IMR-90 (cell line): ENCODE measurements at regions not wholly inside any gene's neighbourhood (a gene's known extent, or its start where the extent isn't known, plus 50 kb on each side); places are given as distances from the start of the nearest gene placed in this dataset.

ENCODE experiments used
- ATAC-seq: fragments of 200-7000 bp; cut with Tn5 transposase; 2 replicates; pipeline ENCODE4 v1.9.1; 2020; ENCODE audit warnings: low read depth, mild to moderate bottlenecking, moderate library complexity
- BruUV-seq: library from RNA; stranded (reverse); fragments of 400-500 nt; replicated peaks from 2 replicates; lab custom pipeline; 2021; lab: Mats Ljungman, UMichigan
- CTCF ChIA-PET: fragments of 300-600 bp; formaldehyde crosslinking; extraction: SDS; loops from one replicate; lab custom pipeline; 2021; ENCODE audit warnings: antibody characterized with exemption; lab: Yijun Ruan, JAX
- POLR2A ChIA-PET: fragments of 300-600 bp; sonication (Branson Sonifier 250); formaldehyde crosslinking; loops from one replicate; lab custom pipeline; 2022; ENCODE audit warnings: antibody characterized with exemption; ENCODE audit not compliant: unreplicated experiment; lab: Charles Lee
- DNase-seq: peaks from one replicate; pipeline ENCODE4 v3.0.0; 2013
- H2AFZ ChIP-seq: replicated peaks from 2 replicates; pipeline ENCODE3; 2013; ENCODE audit warnings: low read length, mild to moderate bottlenecking; ENCODE audit not compliant: poor library complexity
- H2AK5ac ChIP-seq: 2 replicates; pipeline ENCODE4 v1.6.1; 2013; ENCODE audit warnings: low read depth, low read length, inconsistent platforms
- H2AK9ac ChIP-seq: replicated peaks from 2 replicates; pipeline ENCODE3; 2013; ENCODE audit warnings: mild to moderate bottlenecking, low read depth, low read length, moderate library complexity; ENCODE audit not compliant: poor library complexity
- H2BK120ac ChIP-seq: 2 replicates; pipeline ENCODE4 v1.6.1; 2013; ENCODE audit warnings: low read depth, low read length, inconsistent platforms
- H2BK15ac ChIP-seq: 3 replicates; pipeline ENCODE4 v1.6.1; 2013; ENCODE audit warnings: low read depth, low read length, inconsistent platforms
- H2BK20ac ChIP-seq: 2 replicates; pipeline ENCODE4 v1.6.1; 2013; ENCODE audit warnings: low read depth, mild to moderate bottlenecking, inconsistent platforms, low read length, moderate library complexity
- H2BK5ac ChIP-seq: 2 replicates; pipeline ENCODE4 v1.6.1; 2013; ENCODE audit warnings: mild to moderate bottlenecking, low read depth, low read length, inconsistent platforms; ENCODE audit not compliant: poor library complexity, severe bottlenecking
- H3K14ac ChIP-seq: replicated peaks from 2 replicates; pipeline ENCODE4 v1.6.1; 2013; ENCODE audit warnings: low read depth, low read length, inconsistent platforms
- H3K18ac ChIP-seq: 2 replicates; pipeline ENCODE4 v1.6.1; 2013; ENCODE audit warnings: low read depth, low read length, control low read depth
- H3K23ac ChIP-seq: 2 replicates; pipeline ENCODE4 v1.6.1; 2013; ENCODE audit warnings: low read depth, low read length, inconsistent platforms
- H3K27ac ChIP-seq: 2 replicates; pipeline ENCODE4 v1.5.1; 2013; ENCODE audit warnings: mild to moderate bottlenecking, control low read depth, low read length; ENCODE audit not compliant: insufficient read depth
- H3K27me3 ChIP-seq: 2 replicates; pipeline ENCODE4 v1.6.1; 2013; ENCODE audit warnings: low read length; ENCODE audit not compliant: control insufficient read depth, insufficient read depth
- H3K36me3 ChIP-seq: 2 replicates; pipeline ENCODE4 v1.6.1; 2013; ENCODE audit warnings: low read length, mixed read lengths; ENCODE audit not compliant: control insufficient read depth, insufficient read depth
- H3K4ac ChIP-seq: 2 replicates; pipeline ENCODE4 v1.6.1; 2013; ENCODE audit warnings: low read depth, low read length, inconsistent platforms
- H3K4me1 ChIP-seq: 2 replicates; pipeline ENCODE4 v1.6.1; 2013; ENCODE audit warnings: low read length, mixed read lengths; ENCODE audit not compliant: control insufficient read depth, insufficient read depth
- H3K4me2 ChIP-seq: 2 replicates; pipeline ENCODE4 v1.6.1; 2013; ENCODE audit warnings: low read depth, mild to moderate bottlenecking, control low read depth, low read length, moderate library complexity
- H3K4me3 ChIP-seq: 2 replicates; pipeline ENCODE4 v1.5.1; 2013; ENCODE audit warnings: low read depth, mild to moderate bottlenecking, control low read depth, low read length, moderate library complexity; ENCODE audit not compliant: insufficient read depth
- H3K56ac ChIP-seq: 2 replicates; pipeline ENCODE4 v1.6.1; 2013; ENCODE audit warnings: low read length, inconsistent platforms; ENCODE audit not compliant: insufficient read depth; ENCODE audit errors: extremely low read depth
- H3K79me1 ChIP-seq, 2 experiments: 2 replicates each; pipeline ENCODE4 v1.6.1; 2013; ENCODE audit warnings: low read length in 2 of 2, inconsistent platforms in 1 of 2, low read depth in 1 of 2
- H3K9ac ChIP-seq: 2 replicates; pipeline ENCODE4 v1.6.1; 2013; ENCODE audit warnings: low read depth, low read length, control low read depth
- H3K9me1 ChIP-seq: 2 replicates; pipeline ENCODE4 v1.6.1; 2013; ENCODE audit warnings: low read length, inconsistent platforms; ENCODE audit not compliant: insufficient read depth
- H3K9me3 ChIP-seq: 2 replicates; pipeline ENCODE4 v1.6.1; 2013; ENCODE audit warnings: low read length; ENCODE audit not compliant: control insufficient read depth, insufficient read depth
- H4K20me1 ChIP-seq: 2 replicates; pipeline ENCODE4 v1.6.1; 2013; ENCODE audit warnings: low read length, inconsistent platforms; ENCODE audit not compliant: insufficient read depth
- H4K5ac ChIP-seq: 2 replicates; pipeline ENCODE4 v1.6.1; 2013; ENCODE audit warnings: mild to moderate bottlenecking, low read depth, low read length, control low read depth
- H4K8ac ChIP-seq, 2 experiments: 2 replicates each; pipeline ENCODE4 v1.6.1; 2013; ENCODE audit warnings: low read depth in 2 of 2, low read length in 2 of 2, control low read depth in 1 of 2, inconsistent platforms in 1 of 2
- H4K91ac ChIP-seq: 2 replicates; pipeline ENCODE4 v1.6.1; 2013; ENCODE audit warnings: low read depth, low read length, inconsistent platforms; ENCODE audit not compliant: insufficient read depth
- BHLHE40 ChIP-seq: fragments of 150-350 bp; IDR thresholded peaks from 2 replicates; pipeline ENCODE4 v1.6.1; 2016; ENCODE audit warnings: mild to moderate bottlenecking, low read depth, low read length
- NFE2L2 ChIP-seq: fragments of 150-350 bp; IDR thresholded peaks from 2 replicates; pipeline ENCODE4 v1.6.1; 2016; ENCODE audit warnings: low read depth, mild to moderate bottlenecking, low read length
- RCOR1 ChIP-seq: IDR thresholded peaks from 2 replicates; pipeline ENCODE4 v1.6.1; 2012; ENCODE audit warnings: mild to moderate bottlenecking, low read length, improper control_type of control experiment; ENCODE audit not compliant: insufficient replicate concordance
- WGBS, 2 experiments: methylation state at CpG; one replicate each; pipeline versions ENCODE4 v1.1.5 to v1.1.7; 2013; ENCODE audit warnings: missing lambda C conversion rate in 2 of 2; ENCODE audit not compliant: insufficient read length in 1 of 2; ENCODE audit errors: extremely low coverage in 2 of 2; 5-methylcytosine and 5-hydroxymethylcytosine counted together
- dilution Hi-C: fragments of 300-500 bp; cut with HindIII; formaldehyde crosslinking; loops from one replicate; pipeline ENCODE4 v1.14.3; 2018; ENCODE audit warnings: low sequenced_read_pairs; ENCODE audit not compliant: unreplicated experiment
- in situ Hi-C: fragments of 300-500 bp; cut with MboI; formaldehyde crosslinking; loops from 3 replicates; pipeline ENCODE4 v1.14.3; 2019; ENCODE audit warnings: low sequenced_read_pairs, inconsistent platforms, mixed read lengths
- intact Hi-C: fragments of 100-400 bp; cut with micrococcal nuclease; formaldehyde crosslinking; loops from 2 replicates; pipeline ENCODE4 v1.10.0; 2022

GRCh38 chr6:86010915-86011786, 368.5 kb upstream of the SYNCRIP start:
- Histone ChIP-seq H3K4ac (no peak overlapping the region), H3K18ac (no peak overlapping the region), H3K4me3 (no peak overlapping the region), H3K27me3 (no peaks in the 10 kb centered on the region), H2BK5ac (no peak overlapping the region), H3K36me3 (no peaks in the 10 kb centered on the region), H3K9ac (no peak overlapping the region), H3K56ac (no peak overlapping the region), H4K5ac (no peak overlapping the region), H3K9me3 (peaks cover 8% of the 10 kb centered on the region), H4K91ac (no peak overlapping the region), H2BK120ac (no peak overlapping the region), H3K9me1 (no peaks in the 10 kb centered on the region), H2AK9ac (no peak overlapping the region), H3K4me1 (no peaks in the 10 kb centered on the region), H2AFZ (no peak overlapping the region), H2BK15ac (no peak overlapping the region), H2BK20ac (no peak overlapping the region), H3K23ac (no peak overlapping the region), H4K8ac (no peak overlapping the region), H4K20me1 (no peaks in the 10 kb centered on the region), H3K79me1 (no peaks in the 10 kb centered on the region), H3K4me2 (no peak overlapping the region), H3K27ac (no peak overlapping the region), H3K14ac (no peak overlapping the region), H2AK5ac (no peak overlapping the region)
- no peak for TF ChIP-seq NFE2L2
- TF ChIP-seq RCOR1, result no peak
- TF ChIP-seq BHLHE40, result no peak
- no TSS peak for BruUV-seq
- ATAC-seq (no peak), DNase-seq (no peak)
- WGBS, 2 experiments, result no CpG with 5 or more reads among the region's 9 CpGs
- in situ Hi-C loops (no loop called here), intact Hi-C loops (no loop called here), dilution Hi-C loops (no loop called here)
- ChIA-PET CTCF (interaction anchor here (0.6 kb wide), 1 partner anchor 739 kb away, joined by 3 read pairs; no protein-coding TSS in a partner anchor), POLR2A (interaction anchor here (0.6 kb wide), 1 partner anchor 642 kb away, joined by 3 read pairs; no protein-coding TSS in a partner anchor)
